ENCODE measurements at regions not wholly inside any gene's neighbourhood (a gene's known extent, or its start where the extent isn't known, plus 50 kb on each side); places are given as distances from the start of the nearest gene placed in this dataset.

DNA sequence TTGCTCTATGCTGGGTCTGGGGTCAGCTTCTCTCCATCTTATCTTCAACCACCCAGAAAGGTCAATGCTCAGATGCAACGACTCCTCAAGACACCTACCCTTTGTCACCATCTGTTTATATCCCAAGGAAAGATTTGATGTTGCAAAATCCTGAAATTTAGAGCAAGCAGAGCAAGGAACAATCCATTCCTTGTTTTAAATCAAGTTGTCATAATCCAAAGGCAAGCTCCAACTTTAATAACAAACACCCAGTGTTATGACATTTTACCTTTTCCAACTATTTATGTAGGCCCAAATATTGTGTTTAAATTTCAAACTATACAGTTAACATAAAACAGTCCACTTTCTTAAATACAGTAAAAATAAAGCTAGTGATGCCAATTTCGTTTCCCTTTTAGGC lies 116.5 kb upstream of the LRIG1 start:
- TF ChIP-seq, protein P1, sequence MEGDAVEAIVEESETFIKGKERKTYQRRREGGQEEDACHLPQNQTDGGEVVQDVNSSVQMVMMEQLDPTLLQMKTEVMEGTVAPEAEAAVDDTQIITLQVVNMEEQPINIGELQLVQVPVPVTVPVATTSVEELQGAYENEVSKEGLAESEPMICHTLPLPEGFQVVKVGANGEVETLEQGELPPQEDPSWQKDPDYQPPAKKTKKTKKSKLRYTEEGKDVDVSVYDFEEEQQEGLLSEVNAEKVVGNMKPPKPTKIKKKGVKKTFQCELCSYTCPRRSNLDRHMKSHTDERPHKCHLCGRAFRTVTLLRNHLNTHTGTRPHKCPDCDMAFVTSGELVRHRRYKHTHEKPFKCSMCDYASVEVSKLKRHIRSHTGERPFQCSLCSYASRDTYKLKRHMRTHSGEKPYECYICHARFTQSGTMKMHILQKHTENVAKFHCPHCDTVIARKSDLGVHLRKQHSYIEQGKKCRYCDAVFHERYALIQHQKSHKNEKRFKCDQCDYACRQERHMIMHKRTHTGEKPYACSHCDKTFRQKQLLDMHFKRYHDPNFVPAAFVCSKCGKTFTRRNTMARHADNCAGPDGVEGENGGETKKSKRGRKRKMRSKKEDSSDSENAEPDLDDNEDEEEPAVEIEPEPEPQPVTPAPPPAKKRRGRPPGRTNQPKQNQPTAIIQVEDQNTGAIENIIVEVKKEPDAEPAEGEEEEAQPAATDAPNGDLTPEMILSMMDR (IDR thresholded peaks at IDR 0.05 in 4 of 5, conservative IDR thresholded peaks at IDR 0.05 in 1 of 5) = no peak
- TF ChIP-seq POLR2A (IDR thresholded peaks at IDR 0.05) = no peak

All from gastrocnemius medialis (tissue), 4 donors.